HG03460 (cell line): ENCODE measurements at regions not wholly inside any gene's neighbourhood (a gene's known extent, or its start where the extent isn't known, plus 50 kb on each side); places are given as distances from the start of the nearest gene placed in this dataset.
"Not testable (repeated sequence)": the region's sequence is repeated elsewhere in the genome, so short reads cannot be mapped to it uniquely, and the experiment has no call there.

Experiments
- ATAC-seq: cut with Tn5 transposase; IDR thresholded peaks from one replicate; pipeline ENCODE4 v1.9.1; 2021; ENCODE audit not compliant: unreplicated experiment

- ATAC-seq: no peak
These were observed 137.3 kb downstream of the HTR1B start for GRCh38 chr6:77326029-77326428.

GRCh38 chr6:77324866-77325265 is 138.4 kb downstream of the HTR1B start:
- no peak for ATAC-seq

DNA sequence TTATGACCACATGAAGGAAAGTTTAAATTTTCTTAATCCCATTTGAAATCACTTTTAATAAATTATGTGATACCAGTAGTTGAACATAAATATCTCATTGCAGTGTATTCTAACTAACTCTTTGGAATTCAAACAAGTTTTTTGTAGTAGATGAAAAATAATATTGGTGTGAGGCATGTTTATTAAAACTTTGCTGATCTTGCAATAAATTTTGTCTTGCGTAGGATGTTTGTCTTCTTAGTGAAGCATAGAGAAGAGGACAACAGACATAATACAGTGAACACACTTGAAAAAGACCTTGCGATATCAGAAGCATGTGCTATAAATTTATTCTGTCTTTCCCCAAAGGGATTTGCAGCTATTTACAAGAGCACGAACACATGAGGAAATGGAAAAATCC is 140.7 kb downstream of the HTR1B start:
- ATAC-seq: no peak

- ATAC-seq: no peak
These were observed 145.0 kb downstream of the HTR1B start for GRCh38 chr6:77318256-77318655.

DNA sequence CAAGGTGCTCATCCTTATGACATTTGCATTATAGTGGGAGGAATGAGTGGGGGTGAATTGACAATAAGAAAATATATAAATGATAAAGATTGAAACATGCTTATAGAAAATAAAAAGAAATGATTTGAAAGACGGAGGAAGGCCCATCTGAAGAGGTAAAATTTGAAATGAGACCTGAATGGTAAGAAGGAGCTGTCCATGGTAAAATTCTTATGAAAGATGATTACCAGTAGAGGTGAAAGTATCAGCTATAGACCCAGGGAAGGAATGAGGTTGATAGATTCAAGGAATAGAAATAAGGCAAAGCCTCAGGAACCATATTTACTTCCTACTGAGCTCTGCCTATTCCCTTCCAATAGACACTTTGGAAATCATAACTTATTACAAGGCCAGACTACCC is 149.7 kb downstream of the HTR1B start:
- ATAC-seq: no peak

DNA sequence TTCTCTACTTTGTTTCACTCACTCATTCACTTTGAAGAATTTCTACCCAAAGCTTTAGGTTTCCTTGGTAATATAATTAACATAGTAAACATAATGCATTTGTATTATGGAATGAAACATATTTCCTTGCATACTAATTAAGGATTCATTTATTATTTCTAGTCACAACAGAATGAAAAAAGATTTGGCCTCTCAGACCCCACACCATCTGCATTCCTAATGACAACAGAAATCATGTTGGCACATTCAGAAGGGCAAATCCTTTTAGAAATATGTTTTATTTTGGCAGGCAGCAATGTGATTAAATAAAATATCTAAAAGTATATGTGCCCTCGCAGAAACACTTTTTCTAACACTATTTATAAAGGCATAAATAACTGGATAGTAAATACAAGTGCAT is 163.4 kb downstream of the HTR1B start:
- ATAC-seq: no peak

- no peak for ATAC-seq
These were observed 165.0 kb downstream of the HTR1B start for GRCh38 chr6:77298283-77298682.

- ATAC-seq: no peak
These were observed 170.4 kb downstream of the HTR1B start for GRCh38 chr6:77292564-77293546.

DNA sequence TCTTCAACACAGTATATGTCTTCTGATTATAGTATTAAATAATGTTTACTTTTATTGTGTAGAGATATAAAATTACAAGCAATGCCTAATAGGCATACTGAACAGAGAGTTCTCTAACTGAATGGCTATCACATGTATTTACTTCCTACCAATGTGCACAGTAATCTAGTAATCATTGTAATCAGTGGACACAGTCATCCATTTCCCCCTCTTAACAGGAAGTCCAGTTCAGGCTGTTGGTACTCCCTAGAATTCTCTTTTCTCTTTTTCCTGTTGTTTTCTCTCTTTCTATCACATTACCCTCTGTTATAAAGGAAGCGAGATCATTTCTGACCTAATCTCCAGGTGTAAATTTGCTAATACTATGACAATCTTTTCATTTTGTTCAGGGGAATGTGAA is 172.5 kb downstream of the HTR1B start:
- no peak for ATAC-seq

GRCh38 chr6:77286541-77286940 is 176.8 kb downstream of the HTR1B start:
- ATAC-seq: no peak

- ATAC-seq: no peak
These were observed 189.4 kb downstream of the HTR1B start for GRCh38 chr6:77273929-77274328.

- no peak for ATAC-seq
These were observed 198.3 kb downstream of the HTR1B start for GRCh38 chr6:77264970-77265369.

- ATAC-seq: no peak
These were observed 200.3 kb downstream of the HTR1B start for GRCh38 chr6:77263003-77263402.

- ATAC-seq: not testable (repeated sequence)
These were observed 211.5 kb downstream of the HTR1B start for GRCh38 chr6:77251801-77252200.

DNA sequence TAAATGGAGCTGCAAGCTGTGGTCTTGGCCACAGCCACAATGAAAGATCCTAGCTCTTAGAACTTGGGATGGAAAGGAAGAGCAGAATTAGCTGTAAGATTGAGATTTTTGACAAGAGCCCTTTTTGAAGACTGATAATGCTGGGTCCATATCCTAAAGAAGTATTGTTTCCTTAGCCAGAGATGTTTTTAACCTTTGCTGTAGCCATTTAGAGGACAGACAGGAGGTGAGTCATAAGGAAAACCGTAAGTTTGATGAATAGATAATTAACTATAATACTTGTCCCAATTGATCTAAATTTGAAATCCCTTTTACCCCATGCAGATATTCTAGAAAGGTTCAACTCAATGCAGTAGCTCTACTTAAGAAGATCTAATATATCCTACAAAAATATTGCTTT is 213.7 kb downstream of the HTR1B start:
- ATAC-seq: no peak

- ATAC-seq: no peak
These were observed 218.3 kb downstream of the HTR1B start for GRCh38 chr6:77245026-77245425.

DNA sequence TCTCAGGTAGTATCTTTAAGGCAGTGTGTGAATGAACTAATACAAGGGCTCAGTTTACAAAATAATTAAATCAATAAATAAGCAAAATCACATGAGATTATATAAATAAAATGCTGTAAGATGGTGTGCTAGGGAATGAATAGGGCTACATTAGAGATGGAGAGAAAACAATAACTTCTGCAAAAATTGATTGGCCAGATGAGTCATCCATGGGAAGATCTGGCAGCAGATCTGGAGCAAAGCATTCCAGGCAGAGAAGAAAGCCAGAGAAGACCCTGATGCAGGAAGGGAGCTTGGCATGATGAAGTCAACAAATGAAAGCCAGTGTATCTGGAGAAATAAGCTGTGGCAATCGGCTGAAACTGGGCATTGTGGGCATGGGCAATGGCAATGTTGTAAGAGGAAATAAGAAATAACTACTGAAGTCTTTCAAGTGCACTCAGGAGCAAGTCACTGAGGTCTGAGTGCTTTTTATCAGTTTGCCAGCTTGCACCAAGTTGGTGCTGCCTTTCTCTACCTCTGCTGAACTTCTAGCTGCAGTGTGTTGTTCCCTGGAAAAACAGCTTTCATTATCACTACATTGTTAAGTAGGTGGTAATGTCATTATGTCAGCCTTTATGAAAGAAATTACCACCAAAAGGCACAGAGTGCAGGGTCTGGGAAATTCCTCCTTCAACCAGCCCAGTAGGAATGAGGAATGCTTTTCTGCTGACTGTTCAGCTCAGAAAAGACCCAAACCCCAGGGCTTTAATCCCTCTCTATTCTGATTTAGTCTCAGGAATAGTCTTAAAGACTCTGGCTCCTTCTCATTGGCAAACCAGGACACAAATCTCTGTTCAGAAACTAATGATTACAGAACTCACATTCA is 231.6 kb downstream of the HTR1B start:
- no peak for ATAC-seq

GRCh38 chr6:77228279-77228678 is 235.0 kb downstream of the HTR1B start:
- no peak for ATAC-seq

- ATAC-seq: no peak
These were observed 245.4 kb downstream of the HTR1B start for GRCh38 chr6:77217896-77218295.

DNA sequence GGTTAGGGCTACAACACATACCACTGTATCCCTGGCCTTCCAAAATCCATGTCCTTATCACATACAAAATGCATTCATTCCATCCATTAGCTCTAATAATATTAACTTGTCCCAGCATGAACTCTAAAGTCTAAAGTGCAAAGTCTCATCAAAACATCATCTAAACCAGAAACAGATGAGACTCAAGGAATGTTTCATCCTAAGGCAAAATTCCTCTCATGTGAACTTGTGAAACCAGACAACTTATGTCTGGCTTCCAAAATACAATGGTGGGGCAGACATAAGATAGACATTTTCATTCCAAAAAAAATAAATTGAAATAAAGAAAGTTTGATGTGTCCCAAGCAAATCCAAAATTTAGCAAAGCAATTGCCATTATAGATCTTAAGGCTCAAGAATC is 257.4 kb downstream of the HTR1B start:
- no peak for ATAC-seq

GRCh38 chr6:77204555-77204954 is 258.7 kb downstream of the HTR1B start:
- no peak for ATAC-seq

DNA sequence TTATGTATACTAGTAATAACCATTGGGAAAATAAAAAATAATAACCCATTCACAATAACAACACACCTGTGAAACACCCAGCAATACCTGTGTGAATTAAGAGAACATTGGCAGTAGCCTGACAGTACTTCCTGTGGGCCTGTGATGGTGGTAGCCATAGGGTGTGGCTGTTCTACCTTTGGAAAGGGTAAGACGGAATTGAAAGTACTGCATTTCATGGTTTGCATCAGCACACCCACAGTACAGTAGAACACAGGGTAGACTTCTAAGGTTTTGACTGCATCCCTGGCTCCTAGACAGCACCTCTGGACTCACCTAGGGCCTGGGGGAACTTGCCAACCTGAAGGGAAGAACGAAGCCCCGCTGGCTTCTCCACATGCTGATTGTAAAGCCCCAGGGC is 279.8 kb downstream of the HTR1B start:
- no peak for ATAC-seq
